HG03571 (cell line): ENCODE measurements at regions not wholly inside any gene's neighbourhood (a gene's known extent, or its start where the extent isn't known, plus 50 kb on each side); places are given as distances from the start of the nearest gene placed in this dataset.
A peak's percentile ranks its signal among the peaks of the same experiment; 100 is the strongest.

ENCODE experiments used
- ATAC-seq: cut with Tn5 transposase; IDR thresholded peaks from one replicate; pipeline ENCODE4 v1.9.1; 2021; ENCODE audit not compliant: unreplicated experiment

- ATAC-seq, result no peak
Observed at GRCh38 chr10:3249307-3249889, 76.8 kb upstream of the PITRM1 start.

GRCh38 chr10:3248526-3249306 is 76.1 kb upstream of the PITRM1 start:
- ATAC-seq, result no peak

DNA sequence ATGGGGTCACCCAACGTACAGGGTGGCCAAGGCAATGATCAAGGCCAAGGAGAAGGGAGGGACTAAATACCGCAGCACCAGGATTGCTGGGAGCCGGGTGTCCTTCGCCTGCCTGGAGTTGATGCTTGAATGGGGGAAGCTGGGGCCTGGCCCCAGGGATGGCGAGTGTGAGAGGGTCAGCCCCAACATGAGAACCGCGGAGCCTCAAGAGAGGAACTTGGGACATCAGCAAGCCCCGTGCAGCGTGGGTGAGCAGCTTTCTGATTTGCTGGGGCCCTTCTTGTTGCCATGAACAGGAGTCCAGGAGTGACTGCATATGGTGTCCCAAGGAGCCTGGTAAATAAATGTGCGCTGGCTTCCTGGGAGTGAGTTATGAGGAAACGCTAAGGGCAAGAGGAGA is 72.8 kb upstream of the PITRM1 start:
- ATAC-seq, result no peak

- ATAC-seq, result no peak
Observed at GRCh38 chr10:3241967-3242650, 69.5 kb upstream of the PITRM1 start.

DNA sequence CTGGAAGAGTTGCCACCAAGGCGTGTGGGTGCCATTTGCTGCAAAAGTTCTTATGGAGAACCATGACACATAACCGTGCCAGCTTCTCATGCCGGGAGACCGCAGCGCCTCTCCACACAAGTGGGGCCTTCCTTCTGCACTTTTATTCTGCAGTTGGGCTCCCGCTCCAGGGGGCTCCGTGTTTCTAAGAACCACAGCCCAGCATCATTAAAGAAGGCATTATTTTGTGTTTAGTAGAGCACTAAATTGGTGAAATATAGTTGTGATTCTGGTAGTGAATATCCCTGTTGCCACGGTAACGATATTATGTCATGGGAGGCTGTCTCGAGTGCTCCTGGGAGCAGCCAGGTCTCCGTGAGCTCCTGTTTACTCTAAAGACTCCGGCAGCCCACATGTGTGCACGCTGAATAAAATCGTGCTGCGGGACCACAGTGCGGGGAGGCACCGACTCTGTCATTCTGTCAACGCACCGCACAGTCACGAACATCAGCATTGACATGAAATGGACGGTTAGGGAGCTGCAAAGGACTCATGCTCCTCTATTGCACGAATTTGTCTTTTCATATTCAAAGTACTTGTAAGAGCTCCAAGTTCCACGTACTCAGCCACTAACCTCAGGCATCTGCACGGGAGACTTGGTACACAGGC is 68.8 kb upstream of the PITRM1 start:
- no peak for ATAC-seq

DNA sequence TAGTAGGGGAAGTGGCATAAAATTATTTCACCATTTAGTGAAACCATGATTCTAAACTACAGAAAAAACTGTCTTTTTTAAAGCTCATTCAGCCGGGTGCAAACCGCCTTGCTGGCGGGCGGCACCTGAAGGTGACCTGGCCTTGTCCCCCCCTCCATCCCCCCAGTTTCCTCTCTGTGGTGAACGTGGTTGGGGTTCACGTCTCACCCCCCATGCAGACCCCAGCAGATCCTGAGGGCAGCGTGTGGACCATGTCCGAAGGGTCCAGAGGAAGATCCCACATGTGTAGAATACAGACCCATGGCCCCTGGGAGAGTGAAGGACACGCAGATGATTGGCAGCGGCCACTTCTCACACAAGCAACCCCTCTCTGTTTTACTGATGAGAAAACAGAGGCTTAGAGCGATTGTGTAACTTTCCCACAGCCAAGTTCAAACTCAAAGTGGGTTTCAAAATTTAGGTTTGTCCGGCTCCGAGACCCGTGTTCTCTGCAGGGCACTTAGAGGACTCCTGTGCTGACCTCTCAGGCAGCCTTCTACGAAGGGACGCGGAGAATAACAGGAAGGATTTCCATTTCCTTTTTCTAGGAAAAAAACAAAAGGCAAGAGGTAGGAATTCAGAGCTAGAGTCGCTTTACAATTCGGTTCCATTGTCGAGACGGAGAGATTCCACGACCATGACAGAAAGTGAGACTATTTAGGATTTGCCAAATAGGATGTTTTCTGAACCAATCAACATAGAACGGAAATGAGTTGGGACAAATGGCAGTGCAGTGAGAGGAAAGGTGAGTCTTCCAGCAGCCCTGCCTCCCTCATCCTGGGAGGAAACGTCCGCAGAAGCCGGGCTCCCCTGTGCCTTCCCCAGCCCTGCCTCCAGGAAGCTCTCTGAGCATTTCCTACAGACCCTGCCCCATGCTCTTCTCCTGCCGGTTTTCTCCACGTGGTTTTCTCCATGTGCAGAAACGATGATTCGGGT is 67.6 kb upstream of the PITRM1 start:
- no peak for ATAC-seq

- peak; percentile 70 for ATAC-seq
Observed at GRCh38 chr10:3239066-3239919, 66.7 kb upstream of the PITRM1 start.

DNA sequence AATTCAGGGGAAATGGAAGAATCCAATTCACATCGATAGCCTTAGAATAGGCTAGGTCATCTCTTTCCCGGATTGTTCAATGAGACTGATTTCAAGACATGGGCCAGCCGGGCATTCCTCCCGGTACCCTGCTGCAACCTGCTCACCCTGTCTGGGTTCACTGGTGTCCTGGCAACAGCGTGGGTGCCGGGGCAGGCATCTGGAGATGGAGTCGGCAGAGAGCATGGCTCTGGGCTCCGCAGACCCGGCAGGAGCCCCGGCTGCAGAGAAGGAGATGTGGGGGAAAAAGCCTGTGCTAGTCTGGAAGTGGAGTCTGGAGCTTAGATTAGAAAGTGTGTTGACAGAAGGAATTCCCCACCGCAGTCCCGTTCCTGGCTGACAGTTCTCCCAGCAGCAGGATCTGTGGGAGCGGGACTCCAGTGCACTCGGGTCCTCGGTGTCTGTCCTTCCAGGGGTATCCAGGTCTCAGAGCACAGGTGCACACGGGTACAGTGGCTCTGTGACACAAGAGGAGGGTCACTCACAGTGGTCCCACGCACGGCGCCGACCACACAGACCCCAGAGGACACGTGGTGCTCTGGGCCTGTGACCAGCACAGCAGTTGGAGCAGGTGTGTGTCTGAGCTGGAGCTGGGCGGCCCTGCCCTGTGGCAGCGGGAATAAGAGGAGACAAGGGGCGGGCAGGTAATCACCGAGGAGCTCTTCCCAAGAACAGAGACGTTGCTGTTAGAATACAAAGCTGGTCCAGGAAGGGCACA is 65.7 kb upstream of the PITRM1 start:
- no peak for ATAC-seq

DNA sequence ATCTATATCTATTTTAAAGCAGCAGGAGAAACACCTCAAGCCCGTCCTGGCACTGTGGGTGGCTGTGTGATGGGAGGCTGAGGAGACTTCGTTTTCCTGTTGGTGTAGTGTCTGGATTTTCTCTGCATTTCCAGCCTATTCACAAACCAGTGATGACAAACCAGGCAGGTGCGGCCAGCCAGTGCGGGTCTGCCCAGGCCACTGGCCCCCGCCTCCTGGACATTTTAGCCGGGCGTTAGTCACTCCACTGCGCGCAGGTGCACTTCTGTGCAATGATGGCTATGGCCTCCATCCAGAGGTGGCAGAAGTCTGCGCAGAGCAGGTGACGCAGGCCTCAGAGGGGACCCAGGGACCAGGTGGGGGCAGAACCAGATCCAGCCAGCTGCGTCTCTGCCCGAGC is 64.9 kb upstream of the PITRM1 start:
- ATAC-seq, result no peak

DNA sequence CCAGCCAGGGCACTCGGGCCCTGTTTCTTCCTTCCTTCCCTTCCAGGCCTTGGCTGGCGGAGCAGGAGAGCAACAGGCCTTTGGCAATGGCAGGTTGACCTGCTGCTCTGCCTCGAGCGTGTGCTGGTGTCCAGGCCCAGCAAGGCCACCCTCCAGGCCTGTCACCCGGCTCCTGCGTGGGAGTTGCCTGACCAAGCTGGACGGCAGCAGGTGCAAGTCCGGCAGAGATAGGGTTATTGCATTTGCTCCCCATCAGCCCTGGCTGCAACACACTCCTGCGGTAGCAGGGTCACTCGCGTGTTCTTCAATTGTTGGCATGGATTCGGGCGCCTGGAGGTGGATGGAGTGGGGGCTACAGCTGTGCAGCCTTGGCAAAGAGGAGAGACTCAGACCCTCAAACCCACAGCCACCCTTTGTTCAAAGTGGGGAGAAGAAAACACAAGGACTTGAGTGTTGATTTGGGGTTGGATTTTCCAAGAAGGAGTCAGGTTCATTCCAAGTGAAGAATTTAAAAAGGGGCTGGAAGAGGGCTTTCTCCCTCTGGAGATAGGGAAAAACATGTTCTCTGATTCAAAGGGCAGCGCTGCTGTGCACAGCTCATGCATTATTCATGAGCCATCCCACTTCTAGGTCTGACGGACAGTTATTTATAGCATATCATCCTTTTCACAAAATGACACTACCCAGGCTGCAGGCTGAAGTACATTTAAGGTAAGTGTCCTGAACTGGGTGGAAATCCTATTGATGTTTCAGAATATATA is 64.2 kb upstream of the PITRM1 start:
- no peak for ATAC-seq

- no peak for ATAC-seq
Observed at GRCh38 chr10:3235996-3236510, 63.5 kb upstream of the PITRM1 start.

DNA sequence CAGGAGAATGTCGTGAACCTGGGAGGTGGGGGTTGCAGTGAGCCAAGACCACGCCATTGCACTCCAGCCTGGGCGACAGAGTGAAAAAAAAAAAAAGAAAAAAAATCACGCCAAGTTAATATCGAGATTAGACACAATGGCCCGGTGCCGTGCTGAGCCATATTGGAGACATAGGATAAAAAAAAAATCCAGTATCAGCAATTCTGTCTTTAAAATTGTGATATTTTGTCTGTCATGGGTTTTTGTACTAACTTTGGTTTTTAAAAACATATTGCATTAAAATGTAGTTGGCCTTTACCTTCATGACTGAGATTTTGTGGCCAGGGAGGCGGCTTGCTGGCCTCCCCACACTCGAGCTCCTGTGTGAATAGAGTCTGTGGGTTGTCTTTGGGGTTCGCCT is 62.8 kb upstream of the PITRM1 start:
- no peak for ATAC-seq

- no peak for ATAC-seq
Observed at GRCh38 chr10:3233486-3233990, 61.0 kb upstream of the PITRM1 start.

DNA sequence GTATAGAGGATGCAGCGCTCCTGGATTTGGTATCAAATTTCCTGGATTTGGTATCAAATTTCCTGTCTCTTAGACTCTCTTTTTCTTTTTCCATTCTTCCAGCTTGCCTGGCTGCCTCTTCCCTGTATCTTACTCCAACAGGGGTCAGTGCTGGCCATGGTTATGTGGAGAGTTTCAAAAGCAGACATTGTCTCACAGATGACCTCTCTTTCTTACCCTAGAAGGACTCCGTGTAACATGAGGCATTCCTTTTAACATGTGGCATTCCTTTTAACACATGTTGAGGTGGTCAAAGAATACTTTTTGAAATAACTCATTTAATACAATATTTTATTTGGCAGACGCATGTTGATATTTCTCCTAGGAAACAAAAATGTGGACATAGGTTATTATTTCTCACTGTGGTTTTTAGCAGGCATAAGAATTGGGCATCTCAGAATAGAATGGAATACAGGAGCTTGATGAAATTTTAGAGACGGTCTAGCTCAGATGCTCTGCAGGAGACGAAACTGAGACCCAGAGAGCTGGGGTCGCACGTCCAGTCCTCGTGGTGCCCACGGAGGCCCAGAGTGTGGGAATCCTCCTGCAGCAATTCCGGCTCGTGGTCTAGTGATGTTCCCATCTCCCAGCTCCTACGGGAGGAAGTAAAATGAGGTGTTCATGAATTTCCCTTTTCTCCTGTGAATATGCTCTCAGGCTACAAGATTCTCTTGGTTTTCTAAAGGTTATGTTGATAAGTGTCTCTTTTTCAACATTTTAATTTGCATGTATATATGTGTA is 59.6 kb upstream of the PITRM1 start:
- no peak for ATAC-seq

DNA sequence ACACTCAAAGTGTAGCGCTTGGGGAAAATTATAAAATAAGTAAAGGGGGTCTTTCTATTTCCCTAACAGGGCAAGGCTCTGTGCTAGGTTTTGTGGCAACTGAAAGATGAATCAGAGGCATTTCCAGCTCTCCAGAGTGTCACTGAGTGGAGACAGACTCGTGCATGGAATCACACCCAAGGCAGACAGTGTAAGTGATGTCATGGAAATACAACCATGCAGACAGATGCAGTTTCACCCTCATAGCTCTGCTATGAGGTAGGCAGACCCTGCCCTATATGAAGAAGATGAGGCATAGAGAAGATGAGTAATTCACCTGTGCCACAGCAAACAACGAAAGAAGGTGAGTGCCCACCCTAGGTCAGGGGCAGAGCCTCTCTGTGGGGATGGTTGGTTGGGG is 57.2 kb upstream of the PITRM1 start:
- ATAC-seq, result no peak

GRCh38 chr10:3228629-3228945 is 56.0 kb upstream of the PITRM1 start:
- no peak for ATAC-seq
